ENCODE measurements at regions not wholly inside any gene's neighbourhood (a gene's known extent, or its start where the extent isn't known, plus 50 kb on each side); places are given as distances from the start of the nearest gene placed in this dataset.

DNA sequence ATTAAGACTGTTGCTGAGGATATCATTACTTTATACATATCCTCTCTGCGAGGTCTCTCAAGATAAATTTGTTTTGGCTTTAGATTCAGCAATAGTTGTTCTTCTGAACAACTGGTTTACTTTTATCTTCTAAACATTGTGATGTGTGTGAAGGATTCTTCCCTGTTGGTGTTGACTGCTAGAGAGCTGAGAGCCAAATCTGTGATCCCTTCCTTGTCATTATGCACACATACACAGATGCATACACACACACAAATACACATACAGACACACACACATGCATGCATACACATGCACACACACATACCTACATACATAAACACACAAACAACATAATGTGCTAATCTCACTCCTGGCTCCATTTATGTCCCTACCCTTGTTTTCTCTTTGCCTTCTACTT is 137.0 kb downstream of the SNX19 start:
- no peak for TF ChIP-seq POLR2A (IDR thresholded peaks at IDR 0.05)
- no peak for TF ChIP-seq EP300 (IDR thresholded peaks at IDR 0.05)
